Stimulated activated CD8-positive, alpha-beta memory T cell treated with anti-CD3 and anti-CD28 coated beads, Interleukin-7, amount 100 ng/mL, for 48 hours (primary cell): ENCODE measurements at regions not wholly inside any gene's neighbourhood (a gene's known extent, or its start where the extent isn't known, plus 50 kb on each side); places are given as distances from the start of the nearest gene placed in this dataset.

ENCODE experiments used
- DNase-seq, 2 donors: peaks; one replicate each; pipeline ENCODE4 v3.0.0-alpha.2; 2020; ENCODE audit warnings: low read depth in 1 of 2; ENCODE audit errors: extremely low read depth in 1 of 2

DNA sequence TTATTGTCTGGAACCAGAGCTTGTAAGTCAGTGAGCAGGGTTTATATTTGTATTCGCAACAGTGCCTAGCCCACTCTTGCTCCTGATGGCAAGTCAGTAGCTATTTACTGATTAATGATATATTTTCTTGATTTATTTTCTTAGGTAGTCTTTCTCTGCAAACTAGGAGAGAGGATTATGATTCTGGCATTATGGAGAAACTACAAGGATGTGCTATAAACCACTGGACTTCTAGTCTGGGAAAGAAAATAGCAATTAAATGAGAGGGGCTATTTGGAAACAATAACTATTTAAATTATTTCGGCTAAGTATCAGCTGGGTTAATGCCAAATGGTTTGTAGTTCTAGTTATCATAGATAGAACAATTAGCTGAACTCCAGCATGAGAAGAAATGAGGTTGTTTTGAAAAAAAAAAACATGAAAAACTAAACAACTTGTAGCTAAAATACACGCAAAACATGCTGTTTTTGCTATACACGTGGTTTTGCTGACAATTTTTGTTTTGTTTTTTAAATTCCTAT lies 304.9 kb upstream of the TCF21 start:
- DNase-seq = no peak

DNA sequence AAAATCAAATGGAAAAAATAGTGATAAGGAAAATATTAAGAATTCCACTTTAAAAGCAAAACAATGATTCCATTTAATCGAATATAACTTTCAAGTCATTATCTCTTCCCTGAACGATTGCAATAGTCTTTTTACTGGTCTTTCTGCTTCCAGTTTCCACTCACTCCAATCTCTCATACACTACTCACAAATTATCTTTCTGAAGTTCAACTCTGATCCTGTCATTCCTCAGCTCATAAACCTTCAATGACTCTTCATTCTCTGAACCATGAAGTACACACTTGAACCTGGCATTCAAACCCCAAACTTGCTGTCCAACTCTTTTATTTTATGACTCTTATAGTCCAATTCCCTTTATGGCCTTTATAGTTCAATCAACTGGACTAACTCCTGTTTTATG lies 304.1 kb upstream of the TCF21 start:
- no peak for DNase-seq

DNA sequence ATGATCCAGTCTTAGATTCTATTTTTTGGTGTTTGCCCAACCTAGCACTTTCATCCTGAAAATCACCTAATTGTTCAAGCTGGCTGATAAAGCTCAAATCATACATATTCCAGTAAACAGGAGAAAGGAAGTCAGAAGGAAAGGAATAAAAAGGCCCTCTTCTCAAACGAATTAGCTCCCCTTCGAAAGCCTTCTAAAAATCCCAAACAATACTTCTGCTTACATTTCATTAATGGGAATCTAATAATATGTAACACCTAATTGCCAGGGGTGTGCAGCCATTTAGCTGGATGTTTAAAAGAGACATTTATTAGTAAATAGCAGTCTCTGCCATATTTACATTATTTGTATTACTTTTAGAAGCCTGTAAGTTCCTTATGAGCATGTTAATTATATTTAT lies 302.9 kb upstream of the TCF21 start:
- no peak for DNase-seq

DNA sequence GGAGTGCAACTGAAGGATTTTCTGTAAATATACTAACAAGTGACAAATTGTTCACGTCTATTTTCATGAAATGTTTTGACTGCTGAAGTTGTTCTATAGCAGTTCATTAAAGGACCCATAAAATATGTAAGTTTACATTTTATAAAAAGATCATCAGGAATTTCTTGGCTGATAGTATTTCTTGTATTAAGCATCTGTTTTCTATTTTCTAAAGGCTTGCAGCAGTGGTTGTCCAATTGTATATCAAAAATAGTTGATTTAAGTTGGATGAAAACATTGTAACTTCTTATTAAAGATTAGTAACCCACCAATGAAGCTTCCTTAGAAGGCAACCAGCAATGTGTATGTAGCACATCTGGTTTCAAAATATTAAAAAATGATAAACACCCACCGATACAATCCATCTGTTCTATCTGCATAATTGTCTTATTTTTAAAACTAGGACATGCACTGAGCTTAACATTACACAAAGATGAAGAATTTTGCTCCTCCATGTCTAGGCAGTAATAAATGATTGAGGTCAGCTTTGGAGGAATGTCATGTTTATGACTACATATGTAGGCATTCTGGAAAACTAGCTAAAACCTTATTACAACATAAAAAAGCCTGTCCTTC lies 301.3 kb upstream of the TCF21 start:
- DNase-seq = no peak

DNA sequence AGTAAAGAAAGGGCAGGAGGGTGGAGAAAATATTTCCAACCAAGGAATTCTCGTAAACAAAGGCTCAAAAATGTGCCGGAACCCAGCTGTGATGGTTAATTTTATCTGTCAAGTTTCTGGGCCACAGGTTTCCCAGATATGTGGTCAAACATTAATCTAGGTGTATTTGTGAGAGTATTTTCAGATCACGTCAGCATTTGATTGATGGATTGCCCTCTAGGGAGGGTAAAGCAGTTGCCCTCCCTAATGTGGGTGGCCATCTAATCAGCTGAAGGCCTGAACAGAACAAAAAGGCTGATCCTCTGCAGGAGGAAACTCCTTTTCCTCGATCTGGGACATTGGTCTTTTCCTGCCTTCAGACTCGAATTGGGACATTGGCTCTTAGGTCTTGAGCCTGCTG lies 298.7 kb upstream of the TCF21 start:
- no peak for DNase-seq

DNA sequence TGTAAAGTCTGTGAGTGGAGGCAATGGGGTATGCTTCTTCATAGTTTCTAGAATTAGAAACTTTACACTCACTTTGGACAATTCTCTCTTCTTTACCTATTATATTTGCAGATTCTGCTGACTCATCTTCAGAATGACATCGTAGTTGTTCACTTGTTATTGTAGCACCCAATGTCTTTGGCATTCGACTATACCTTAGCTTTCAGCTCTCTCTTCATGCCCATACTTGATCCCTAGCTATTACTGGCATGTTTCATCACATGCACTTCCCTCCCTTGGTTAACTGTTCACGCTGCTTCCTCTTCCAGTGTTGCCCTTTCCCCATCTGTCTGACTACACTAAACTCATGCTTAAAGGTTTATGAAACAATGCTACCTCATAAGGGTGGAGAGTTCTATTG lies 298.1 kb upstream of the TCF21 start:
- DNase-seq = no peak

DNA sequence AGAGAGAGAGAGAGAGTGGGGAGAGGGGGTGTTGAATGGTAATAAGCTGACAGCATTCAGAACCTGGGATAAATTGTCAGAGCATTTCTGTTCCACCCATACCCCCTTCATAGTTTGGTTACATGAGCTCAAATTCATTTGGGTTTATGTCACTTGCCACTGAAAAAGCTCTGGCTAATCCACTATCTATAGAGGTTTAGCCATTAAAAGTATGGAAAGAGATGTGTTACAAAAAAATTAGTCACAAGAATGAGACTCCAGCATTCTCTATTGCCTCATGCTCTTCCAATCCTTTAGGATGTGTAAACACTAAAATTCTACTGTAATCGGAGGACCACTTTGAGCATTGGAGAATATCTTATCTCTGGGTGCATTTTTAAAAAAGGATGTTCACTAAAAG lies 297.6 kb upstream of the TCF21 start:
- no peak for DNase-seq

DNA sequence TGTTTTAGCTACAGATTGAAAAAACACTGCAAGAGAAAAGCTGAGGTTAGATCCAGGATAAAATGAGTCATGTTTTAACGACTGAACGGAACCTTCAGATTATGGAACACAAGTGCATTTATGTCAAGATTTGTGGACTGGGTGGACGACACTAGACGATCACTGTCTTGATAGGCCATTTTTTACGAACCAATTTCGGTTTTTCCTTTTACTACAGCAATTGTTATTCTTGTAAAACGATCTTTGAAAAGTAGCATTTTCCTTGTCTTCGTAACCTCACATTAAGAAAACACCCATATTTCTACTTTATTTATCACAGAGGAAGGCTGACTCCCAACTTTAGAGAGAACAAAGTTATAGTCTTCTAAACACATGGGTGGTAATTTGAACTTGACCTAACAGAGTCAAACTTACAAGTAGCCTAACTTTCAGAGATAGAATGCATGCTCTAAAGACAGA lies 294.2 kb upstream of the TCF21 start:
- no peak for DNase-seq

DNA sequence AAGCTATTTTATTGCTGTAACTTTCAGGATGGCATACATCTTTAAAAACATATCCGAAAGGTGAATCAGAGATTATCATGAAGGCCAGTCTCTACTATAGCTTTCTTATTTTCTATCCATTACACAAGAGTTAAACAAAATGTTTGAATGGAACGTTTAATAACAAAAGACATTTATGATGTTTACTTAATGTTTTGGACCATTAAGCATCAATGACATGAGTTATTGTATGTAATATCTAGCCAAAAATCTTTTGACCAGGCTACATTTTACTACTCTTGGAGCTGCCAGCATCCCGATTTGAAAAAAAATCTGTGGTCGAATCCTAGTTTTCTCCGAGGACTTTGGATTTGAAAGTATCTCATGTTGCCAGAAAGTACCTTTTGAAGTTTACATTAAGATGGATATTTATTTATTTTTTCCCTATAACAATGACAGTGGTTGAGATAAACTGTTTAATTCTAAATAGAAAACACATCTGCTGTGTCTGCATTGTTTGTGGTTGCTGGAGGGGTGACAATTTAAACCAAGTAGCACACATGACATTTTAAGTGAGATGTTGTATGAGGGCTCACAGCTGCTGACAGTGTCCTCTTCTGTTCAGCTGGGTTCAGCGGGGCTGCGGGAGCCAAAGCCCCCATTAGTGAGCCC lies 293.7 kb upstream of the TCF21 start:
- DNase-seq = no peak

DNA sequence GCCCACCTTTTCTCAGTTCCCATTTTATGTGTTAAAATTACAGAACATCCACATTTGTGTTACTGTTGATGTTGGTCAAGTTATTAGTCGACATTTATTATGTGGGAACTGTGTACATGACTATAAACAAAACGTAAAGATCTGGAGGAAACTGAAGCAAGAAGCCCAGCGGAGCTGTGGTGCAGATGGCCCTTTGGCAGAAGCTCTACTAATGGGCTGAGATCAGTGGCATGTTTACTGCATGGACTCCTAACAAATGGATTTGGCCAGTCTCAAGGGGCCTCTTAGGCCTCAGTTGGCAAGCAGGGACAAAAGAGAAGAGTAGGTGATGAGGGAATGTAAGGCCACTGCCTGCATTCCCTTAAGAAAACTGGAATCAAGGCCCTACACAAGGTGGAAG lies 282.1 kb upstream of the TCF21 start:
- DNase-seq = no peak

DNA sequence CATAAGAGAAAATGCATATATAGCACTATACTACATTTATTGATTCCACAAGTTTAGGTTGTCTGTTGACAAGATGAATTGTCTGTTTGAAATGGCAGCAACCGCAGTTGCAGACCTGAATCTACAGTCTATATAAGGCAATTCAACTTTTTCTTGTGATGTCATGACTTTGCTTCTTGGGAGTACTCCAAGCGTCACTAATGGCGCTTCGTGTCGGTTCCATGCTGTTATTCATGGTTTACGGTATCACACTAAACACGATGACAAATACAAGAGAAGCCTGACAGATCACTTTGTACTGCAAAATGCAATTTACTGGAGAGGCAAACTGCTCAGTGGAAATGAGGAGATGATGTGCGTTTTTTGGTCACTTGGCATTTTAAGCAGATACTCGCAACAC lies 280.3 kb upstream of the TCF21 start:
- DNase-seq = no peak

DNA sequence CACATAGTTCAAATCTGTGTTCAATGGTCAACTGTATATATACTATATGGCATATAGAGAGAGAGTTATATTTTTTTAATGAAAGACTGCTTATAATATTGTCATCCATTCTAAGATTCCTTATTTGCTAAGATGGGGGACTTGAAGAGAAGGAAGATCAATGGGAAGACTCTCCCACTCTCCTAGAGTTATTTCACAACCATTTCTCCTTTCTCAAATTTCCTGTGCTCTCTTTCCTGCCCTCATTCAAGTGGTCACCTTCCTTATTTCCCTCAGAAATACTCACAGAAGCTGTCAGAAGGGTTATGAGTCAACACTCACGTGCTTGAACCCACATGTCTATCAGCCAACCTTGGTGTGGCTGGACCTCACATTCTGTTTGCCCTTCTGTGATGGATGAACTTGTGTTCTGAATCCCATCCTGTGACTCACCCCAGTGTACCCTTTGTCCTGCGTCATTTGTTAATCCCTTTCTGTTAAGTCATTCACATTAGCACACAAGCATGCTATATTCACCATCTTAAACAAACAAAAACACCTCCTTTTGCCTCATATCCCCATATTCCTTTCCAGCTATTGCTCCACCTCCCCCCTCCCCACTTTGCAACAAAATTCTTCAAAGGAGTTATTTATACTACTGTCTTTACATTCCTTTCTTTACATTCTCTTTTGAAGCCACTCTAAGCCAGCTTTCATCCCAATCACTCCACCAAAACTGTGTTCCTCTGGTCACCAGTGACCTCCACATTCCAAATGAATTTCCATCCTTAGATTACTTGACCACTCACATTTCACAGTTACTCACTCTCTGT lies 279.3 kb upstream of the TCF21 start:
- DNase-seq = no peak

DNA sequence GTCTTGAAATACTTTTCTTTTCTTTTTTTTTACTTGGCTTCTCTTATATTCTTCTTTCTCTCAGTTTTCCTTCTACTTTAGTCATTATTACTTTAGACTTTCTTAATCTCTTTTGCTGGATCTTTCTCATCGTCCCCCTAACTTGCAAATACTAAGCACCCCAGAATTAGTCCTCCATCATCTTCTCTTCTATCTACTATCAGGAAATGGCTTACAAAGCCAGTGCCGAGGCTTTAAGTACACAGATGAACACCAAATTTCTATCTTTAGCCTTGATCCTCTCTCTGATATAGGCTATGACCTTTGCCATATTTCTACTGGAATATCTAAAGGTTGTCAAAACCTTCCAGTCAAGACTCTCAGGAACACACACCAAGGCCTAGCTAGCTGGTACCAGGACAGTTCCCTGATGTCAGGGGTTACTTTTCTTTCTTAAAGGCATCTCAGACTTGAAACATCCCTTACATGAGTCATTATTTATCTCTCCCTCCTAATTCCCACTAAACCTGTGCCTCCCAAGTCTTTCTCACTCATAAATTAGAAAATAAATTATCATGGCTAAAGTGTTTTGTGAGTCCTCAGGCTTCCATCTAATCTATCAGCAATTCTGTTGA lies 278.6 kb upstream of the TCF21 start:
- no peak for DNase-seq

DNA sequence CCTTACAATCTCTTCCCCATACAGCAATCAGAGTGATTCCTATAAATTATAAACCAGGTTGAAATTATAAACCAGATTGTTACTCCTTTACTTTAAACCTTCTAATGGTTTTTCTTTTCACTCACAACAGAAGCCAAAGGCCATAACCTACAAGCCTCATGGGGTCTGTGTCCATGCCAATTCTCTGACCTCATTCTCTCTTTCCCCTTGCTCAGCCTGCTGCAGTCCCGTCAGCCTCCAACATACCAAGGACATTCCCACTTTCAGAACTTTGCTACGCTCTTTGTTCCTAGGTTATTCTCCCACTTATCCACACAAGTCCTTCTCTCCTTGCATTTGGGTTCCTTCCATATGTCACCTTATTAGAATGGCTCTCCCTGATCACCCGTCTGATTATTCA lies 277.9 kb upstream of the TCF21 start:
- DNase-seq = no peak

DNA sequence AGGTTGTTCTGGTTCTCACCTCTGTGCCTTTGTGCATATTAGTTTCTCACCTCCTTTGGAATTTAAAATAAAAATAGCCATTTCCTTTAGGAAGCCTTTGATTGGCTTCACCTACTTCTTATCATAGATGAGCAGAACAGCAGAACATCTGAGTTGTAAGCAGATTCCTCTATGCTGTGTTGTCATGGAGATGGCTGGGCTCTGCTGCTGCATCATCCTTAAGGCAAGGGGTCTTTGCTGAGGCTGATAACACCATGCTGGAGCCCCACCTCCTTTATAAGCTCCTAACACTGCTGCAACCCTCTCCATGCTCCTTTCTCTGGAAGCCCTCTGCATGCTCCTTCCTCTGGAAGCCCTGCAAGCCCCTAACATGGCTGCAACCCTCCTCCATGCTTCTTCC lies 276.5 kb upstream of the TCF21 start:
- no peak for DNase-seq

DNA sequence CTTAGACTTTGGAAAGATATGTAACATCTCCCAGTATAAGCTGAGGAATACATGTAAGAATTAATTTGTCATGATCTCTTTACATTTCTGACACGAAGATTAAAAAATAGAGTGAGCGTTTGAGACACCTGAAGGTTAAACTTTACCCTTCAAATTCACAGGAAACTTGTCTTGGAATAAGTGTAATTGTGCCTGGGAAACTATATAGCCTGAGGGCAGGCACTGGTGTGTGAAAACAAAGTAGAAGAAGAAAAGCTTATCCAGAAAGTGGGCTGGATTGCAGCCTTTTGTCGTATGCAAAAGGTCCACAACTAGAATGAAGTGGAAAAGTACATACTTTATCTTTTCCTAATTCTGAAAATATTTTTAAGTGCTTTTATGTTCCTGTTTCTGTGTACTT lies 275.7 kb upstream of the TCF21 start:
- DNase-seq = no peak

DNA sequence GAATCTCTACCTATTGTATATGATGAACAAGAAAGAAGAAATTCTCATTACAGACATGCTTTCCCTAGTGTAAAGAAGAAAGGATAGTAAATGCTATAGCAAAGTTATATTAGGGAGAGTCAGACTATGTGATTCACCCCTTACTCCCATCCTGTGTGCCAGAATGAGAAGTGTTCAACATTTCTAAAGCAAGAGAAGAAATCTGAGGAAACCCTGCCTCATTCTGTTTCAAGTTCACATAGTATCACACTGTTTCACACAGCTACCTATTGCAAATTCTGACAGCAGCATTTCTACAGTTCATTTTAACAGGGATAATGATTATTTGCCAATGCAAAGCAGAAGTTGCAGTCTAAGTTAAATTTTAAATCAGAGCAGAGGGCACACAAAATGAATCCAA lies 267.2 kb upstream of the TCF21 start:
- no peak for DNase-seq

DNA sequence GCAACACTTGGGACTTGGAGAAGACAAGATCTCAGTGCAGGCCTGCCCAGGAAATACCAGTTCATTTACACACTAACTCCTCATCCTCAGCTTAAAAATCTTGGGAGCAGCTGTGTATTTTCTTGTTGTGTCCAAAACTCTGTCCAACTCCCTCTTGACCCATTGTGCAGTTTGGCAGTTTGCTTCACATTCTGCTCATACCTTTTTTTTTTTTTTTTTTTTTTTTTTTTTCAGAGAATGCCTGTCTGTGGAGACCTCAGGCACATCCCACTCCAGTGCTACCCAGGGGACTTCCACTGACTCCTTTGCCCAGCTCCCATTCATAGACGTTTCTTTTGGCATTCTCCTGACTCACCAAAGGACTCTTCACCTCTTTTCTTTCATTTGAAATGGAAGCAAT lies 265.8 kb upstream of the TCF21 start:
- no peak for DNase-seq

DNA sequence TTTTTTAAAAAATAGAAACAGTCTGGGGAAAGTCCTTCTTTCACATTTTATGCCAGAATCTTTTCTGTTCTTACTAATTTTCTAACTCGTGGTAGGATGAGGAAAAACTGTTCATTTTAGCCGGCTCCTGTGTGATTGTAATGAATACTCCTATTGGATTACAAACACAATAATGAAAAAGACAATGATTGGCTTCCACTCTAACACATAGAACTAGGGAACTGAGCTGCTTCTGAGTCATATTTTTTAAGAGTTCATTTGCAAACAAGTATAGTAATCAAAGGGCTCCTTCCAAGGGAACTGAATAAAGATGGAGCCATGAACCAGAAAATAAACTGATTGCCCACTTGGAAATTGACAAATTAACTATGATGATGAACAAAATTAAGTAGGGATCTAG lies 265.3 kb upstream of the TCF21 start:
- no peak for DNase-seq

DNA sequence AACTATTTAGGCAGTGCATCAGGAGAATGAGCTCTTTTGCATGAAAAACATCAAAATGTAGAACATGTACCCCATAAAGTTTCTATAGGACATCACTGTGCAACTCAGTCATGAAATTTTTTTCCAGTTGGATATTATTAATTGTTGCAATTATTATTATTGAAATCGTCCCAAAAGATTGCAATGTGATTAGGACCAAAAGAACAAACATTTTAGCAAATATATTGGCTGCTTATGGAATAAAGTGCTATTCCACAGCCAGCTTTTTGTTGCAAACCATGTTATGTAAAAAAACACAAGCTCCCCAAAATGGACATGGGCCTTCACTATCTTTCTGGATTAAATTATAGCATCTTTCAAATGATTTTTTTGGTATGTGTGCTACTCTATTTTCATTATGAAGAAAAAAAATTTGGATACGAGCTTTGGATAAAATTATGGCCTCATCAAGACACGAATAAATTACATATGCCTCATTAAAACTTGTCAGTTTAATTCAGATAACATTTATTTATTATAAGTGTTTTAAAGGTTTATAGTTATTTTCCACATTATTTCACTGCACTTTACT lies 262.7 kb upstream of the TCF21 start:
- DNase-seq = no peak

DNA sequence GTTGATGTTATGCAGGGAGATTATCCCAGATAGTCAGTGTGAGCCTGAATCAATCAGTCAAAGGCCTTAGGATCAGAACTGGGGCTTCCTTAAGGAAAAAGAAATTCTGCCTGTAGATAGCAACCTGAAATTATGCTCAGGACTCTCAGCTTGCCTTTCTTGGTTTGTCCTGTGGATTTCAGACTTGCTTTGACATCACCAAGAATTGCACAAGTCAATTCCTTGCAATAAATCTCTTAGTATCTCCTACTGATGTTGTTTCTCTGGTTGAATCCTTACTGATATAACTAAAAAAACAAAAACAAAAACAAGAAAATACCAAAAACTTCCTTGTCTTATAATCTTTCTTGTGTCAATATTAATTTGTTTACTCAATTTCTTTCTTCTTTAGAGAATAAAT lies 258.9 kb upstream of the TCF21 start:
- DNase-seq = no peak
